Pons (tissue), 1 donor: ENCODE measurements at regions not wholly inside any gene's neighbourhood (a gene's known extent, or its start where the extent isn't known, plus 50 kb on each side); places are given as distances from the start of the nearest gene placed in this dataset.

Experiments used
- DNase-seq: peaks from one replicate; pipeline ENCODE4 v3.0.0-alpha.2; 2016; ENCODE audit warnings: low spot score

GRCh38 chr18:8969639-8970390 lies 132.7 kb upstream of the NDUFV2 start:
- no peak for DNase-seq

- DNase-seq: no peak
Measured at GRCh38 chr18:8970843-8971242, 131.7 kb upstream of the NDUFV2 start.

- DNase-seq: no peak
Measured at GRCh38 chr18:8972116-8972515, 130.4 kb upstream of the NDUFV2 start.

GRCh38 chr18:8974279-8974678 lies 128.2 kb upstream of the NDUFV2 start:
- DNase-seq: no peak

- no peak for DNase-seq
Measured at GRCh38 chr18:8974696-8975095, 127.8 kb upstream of the NDUFV2 start.

- no peak for DNase-seq
Measured at GRCh38 chr18:8975624-8976023, 126.9 kb upstream of the NDUFV2 start.

GRCh38 chr18:8976606-8977005 lies 125.9 kb upstream of the NDUFV2 start:
- DNase-seq: no peak

GRCh38 chr18:8977166-8977565 lies 125.3 kb upstream of the NDUFV2 start:
- no peak for DNase-seq

- DNase-seq: no peak
Measured at GRCh38 chr18:8977701-8978100, 124.8 kb upstream of the NDUFV2 start.

GRCh38 chr18:8978394-8978793 lies 124.1 kb upstream of the NDUFV2 start:
- DNase-seq: no peak

GRCh38 chr18:8979258-8979988 lies 123.1 kb upstream of the NDUFV2 start:
- no peak for DNase-seq

- no peak for DNase-seq
Measured at GRCh38 chr18:8980496-8980895, 122.0 kb upstream of the NDUFV2 start.

- DNase-seq: no peak
Measured at GRCh38 chr18:8980918-8981317, 121.6 kb upstream of the NDUFV2 start.

- DNase-seq: peak; percentile 45
Measured at GRCh38 chr18:8982416-8983183, 119.9 kb upstream of the NDUFV2 start.

- DNase-seq: no peak
Measured at GRCh38 chr18:8983195-8983594, 119.3 kb upstream of the NDUFV2 start.

GRCh38 chr18:8984131-8984721 lies 118.3 kb upstream of the NDUFV2 start:
- DNase-seq: no peak

- no peak for DNase-seq
Measured at GRCh38 chr18:8987241-8987640, 115.3 kb upstream of the NDUFV2 start.

- DNase-seq: peak; percentile 65
Measured at GRCh38 chr18:8988260-8988871, 114.1 kb upstream of the NDUFV2 start.

GRCh38 chr18:8989017-8989416 lies 113.5 kb upstream of the NDUFV2 start:
- DNase-seq: no peak

- DNase-seq: no peak
Measured at GRCh38 chr18:8989855-8990254, 112.6 kb upstream of the NDUFV2 start.

GRCh38 chr18:8990276-8991031 lies 112.0 kb upstream of the NDUFV2 start:
- DNase-seq: peak; percentile 11
